Activated CD4-positive, alpha-beta T cell treated with anti-CD3 and anti-CD28 coated beads for 1 hour (primary cell): ENCODE measurements at regions not wholly inside any gene's neighbourhood (a gene's known extent, or its start where the extent isn't known, plus 50 kb on each side); places are given as distances from the start of the nearest gene placed in this dataset.
"Not testable (repeated sequence)": the region's sequence is repeated elsewhere in the genome, so short reads cannot be mapped to it uniquely, and the experiment has no call there.

Experiments
- DNase-seq: peaks from one replicate; pipeline ENCODE4 v3.0.0-alpha.2; 2020

DNA sequence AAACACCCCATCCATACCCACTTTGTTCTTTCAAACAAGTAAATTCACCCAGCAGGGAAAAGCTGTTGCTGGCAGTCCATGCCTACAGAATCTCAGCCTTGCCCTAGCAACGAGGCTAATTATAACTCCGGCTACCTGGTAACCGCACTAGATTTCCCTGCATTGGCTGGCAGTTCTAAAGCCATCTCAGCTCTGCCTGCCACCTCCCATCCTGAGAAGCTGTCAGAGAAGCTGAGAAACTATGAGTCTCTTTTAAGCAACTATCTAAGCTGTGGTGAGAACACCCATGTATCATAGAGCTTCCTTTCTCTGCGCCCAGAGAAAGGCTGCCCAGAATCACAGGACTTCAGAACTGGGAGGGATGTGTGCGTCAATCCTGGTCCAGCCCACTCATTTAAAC, 126.5 kb upstream of the NBPF9 start:
- DNase-seq = not testable (repeated sequence)

DNA sequence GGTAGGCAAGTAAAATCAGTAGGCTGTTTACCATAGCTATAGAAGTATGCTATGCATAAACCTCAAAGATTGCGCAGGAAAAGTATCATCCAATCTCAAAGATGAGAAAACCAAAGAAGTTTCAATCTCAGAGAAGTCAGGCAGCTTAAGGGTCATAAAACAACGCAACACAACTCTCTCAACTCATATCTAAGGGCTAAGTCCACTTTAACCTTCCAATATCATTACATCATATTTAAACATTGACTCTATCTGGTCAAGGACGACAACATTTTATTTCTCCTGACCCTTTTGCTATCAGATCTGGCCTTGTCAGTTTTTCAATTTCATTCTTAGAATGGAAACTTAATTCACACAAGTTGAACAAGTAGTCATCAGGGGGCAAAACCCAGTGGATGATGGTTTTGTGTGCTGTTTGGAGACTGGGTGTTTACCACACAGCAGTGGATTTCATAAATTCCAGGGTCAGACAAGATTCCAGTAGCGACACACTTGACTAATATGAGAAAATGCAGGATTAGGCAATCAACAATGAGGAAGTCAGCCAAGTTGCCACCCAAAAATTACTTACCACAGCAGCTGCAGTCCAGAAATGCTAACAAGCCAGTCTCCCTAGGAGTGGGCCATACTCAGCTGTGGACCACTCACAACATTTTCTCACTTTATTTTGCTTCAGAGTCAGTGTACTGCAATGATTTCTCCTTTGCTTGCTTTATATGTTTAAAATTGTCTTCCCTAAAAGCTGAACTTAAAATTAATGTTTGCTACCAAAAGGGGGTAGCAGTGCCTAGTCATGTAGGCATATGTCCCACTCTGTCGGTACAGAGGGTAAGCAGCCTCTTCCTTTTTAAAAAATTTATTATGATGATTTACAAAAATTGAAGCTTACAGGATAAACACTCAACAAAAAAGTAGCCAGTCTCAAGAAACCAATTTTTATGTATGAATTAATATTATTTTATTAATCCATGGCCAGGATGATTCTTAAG, 131.9 kb upstream of the NBPF9 start:
- not testable (repeated sequence) for DNase-seq

DNA sequence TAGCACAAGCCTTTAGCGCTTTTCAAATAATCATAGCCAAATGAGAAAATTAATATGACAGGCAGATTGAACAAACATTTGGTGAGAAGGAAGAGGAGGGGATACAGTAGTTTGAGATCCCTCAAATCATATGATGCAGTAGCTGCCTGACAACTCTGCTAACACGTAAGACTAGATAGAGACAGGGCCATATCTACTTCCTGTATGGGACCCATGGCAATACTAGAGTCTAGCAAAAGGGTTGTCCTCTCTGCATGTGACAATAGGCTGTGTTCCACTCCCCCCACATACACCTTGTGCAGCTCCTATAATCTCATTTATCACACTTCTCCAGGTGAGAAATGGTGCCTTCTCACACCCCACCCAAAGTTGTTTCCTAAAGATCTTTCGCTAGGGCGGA, 134.2 kb upstream of the NBPF9 start:
- DNase-seq = not testable (repeated sequence)

DNA sequence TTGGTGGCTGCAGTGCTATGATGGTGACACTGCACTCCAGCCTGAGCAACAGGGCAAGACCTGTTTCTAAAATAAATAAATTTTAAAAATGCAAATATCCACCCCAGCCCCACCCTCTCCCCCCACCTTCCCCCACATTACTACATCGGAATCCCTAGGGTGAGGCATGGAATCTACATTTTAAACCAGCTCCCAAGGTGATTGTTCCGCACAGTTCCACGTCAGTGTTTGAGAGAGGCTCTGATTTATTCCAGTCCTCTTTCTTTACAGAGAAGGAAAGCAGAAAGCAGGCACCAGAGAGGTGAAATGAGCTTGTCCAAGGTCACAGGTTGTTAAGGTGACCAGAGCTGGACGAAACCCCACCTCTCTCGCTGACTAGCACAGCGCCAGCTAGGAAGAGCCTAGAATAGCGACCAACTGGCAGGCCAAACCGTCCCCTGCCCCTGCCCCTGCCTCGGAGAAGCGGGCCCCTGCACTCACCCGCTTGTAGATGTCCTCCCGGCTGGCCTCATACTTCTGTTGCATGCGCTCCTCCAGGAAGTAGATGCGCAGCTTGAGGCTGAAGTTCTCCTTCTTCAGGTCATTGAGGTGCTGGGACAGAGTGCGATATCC, 136.7 kb upstream of the NBPF9 start:
- not testable (repeated sequence) for DNase-seq

DNA sequence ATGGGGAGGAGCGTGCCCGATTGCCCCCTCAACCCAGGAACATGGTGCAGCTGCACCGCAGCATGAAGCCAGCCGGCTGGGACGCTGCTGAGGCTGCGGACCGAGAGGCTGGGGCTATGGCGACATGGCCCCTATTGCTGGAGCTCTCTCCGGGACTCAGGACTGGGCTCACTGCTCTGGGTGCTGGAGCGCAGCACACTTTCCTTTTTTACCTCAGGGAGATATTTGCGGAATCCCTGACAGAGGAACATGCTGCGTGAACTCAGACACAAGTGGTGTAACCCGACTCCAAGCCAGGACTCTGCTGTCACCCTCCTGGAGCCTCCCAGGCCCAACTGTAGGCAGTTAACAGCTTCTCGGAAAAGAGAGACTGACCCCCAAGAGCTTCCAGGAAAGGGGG, 137.2 kb upstream of the NBPF9 start:
- DNase-seq = not testable (repeated sequence)

DNA sequence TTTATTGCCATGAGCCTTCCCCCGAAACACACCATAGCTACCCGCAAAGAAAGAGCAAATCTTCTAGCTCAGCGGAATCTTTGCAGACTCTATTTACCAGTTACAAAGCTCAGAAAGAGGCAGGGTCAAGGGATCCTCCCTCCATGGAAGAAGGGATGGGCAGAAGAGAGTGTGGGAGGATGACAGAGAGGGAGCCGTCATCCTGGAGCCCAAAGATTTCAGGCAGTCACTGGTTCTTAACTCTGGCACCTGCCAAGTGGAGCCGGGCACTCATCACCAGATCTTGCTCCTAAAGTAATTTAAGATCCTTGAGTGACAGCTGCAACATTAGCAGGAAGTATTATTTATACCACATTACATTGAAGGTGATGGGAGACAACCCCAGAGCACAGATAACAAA, 137.9 kb upstream of the NBPF9 start:
- not testable (repeated sequence) for DNase-seq

DNA sequence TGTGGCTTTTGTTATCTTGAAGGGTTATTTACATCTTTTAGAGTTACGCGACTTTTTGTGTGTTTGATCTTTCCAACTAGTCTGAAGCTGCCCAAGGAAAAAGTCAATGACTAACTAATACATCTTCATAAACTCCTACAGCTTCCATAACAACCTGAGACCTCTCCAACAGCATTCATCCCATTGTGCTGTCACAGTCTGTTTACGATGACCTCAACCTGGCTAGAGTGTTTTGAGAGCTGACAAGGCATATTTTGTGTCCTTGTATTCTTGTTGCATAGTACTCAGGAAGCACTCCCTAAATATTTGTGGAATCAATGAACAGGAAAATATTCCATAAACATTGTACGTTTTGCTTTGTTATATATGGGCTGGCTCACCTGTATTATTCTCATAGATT, 140.2 kb upstream of the NBPF9 start:
- not testable (repeated sequence) for DNase-seq

DNA sequence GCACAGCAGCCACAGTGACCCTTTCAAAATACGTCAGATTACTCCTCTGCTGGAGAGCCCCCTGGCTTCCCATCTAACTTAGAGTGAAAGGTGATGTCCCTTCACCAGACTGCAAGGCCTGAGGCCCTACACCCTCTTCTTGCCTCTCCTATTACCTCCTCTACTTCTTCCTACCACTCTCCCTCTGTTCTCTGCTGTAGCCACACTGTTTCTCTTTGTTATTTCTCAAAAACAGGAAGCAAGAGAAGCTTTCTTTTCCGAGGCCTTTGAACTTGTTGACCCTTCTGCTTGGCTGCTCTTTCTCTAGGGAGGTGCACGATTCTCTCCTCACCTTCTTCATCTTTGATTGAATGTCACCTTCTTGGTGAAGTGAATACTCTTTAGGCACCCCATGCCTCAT, 141.3 kb upstream of the NBPF9 start:
- DNase-seq = not testable (repeated sequence)

DNA sequence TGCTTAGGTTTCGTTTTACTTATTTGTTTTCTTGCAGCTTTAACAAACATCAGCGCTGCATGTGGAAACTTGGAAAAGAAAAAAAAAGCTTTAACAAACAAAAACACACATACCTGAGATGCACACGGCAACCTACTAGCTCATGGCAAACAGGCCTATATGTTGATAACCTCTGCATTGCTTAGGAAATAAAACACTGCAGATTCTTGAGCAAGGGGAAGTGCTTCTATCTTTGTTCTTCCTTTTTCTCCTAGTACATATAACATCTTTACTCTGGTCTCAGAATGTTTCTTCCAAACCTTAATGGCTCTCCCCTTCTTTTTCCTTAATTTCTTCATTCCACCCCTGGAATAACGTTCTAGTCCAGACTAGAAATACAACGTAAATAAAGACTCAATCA, 142.9 kb upstream of the NBPF9 start:
- not testable (repeated sequence) for DNase-seq

DNA sequence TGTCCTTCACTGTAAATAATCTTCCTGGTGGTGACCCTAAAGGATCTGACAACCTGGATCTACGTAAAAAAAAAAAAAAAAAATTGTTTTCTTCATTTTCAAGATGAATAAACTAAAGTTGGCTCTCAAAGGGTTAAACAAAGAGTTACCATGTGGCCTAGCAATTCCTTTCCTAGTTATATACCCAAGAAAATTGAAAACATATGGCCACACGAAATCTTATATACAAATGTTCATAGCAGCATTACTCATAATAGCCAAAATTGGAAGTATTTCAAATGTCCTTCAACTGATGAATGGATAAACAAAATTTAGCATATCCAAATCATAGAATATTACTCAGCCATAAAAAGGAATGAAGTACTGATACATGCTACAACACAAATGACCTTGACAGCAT, 145.3 kb upstream of the NBPF9 start:
- DNase-seq = not testable (repeated sequence)

DNA sequence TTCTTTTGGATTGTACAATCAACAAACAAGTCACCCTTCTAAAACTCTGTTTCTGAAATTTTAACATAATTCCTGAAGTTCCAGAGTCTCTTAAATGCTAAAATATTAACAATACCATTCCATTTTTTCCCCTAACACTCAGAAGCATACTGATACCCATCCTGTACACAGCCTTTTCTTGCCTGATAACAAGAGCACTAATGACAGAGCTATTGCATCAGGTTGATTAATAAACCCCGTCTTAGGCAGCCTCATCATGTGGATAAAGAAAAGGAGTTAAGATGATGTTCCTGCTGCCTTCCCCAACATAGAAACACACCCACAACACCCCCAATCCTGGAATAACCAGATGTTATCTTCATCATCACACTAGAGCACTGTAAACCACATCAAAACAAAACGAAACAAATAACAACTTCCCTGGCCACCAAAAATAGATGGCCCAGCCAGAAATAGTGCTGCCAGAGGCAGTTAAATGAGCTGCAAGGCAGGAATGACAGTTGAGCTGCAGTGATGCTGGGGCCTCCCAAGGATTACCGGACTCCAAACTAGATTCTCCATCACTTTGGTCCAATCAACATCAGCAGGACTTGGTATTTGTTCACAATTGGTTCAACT, 146.6 kb upstream of the NBPF9 start:
- not testable (repeated sequence) for DNase-seq

DNA sequence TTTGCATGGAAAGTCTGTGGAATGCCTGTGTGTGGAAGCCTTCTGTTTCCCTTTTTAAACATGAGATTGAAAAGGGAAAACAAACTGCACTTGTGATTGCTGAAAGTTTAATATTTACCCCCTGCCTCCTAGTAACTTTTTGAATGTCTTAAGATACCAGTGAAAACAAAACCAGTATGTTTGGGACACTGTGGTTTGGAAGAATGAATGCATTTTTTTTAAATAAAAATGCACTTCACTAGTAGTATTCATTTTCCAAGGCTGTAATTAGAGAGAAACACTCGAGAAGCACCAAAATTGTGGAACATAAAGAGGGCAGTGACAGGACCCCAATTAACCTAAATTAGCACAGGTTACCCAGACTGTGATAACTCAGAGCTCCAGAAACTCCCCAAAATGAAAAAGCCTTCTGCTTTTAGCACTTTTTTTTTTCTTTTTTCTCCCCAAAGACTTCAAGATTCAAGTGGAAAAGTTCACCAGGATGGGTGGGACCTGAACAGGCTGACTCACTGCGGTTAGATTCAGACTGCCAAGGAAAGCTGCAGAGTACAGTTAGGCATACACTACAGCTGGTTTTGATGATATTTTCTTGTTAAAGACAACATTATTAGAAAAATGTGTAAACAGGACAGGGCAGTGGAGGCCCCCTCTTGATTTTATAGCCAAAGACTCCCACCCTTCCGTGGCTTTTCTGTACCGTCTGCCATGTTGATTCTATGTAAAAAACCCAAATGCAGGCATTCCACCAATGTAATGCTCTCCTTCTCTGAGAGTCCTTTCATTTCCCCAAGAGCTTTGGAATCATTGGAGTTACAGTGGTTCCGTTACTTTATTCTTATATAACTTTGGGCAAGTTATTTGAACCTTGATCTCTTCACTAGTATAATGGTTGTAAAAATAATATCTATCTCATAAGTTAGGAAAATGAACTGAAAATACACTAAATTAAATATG, 151.8 kb upstream of the NBPF9 start:
- DNase-seq = not testable (repeated sequence)

DNA sequence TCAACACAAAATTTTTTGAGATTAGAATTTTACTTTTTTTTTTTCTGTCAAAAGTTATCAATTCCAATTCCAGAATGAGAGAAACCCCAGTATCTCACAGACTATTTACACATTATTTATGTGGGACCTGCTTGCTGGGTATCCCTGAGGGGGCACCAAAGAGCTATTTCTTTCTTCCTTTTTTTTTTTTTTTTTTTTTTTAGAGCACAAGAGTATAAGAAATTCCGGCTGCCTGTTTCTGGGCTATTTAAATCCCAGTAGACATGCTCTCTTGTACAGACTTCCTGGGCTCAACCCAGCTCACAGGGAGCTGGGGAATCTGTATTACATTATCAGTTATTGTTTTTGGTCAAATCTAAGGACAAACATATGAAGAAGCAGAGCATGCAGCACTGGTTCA, 156.9 kb upstream of the NBPF9 start:
- DNase-seq = not testable (repeated sequence)

DNA sequence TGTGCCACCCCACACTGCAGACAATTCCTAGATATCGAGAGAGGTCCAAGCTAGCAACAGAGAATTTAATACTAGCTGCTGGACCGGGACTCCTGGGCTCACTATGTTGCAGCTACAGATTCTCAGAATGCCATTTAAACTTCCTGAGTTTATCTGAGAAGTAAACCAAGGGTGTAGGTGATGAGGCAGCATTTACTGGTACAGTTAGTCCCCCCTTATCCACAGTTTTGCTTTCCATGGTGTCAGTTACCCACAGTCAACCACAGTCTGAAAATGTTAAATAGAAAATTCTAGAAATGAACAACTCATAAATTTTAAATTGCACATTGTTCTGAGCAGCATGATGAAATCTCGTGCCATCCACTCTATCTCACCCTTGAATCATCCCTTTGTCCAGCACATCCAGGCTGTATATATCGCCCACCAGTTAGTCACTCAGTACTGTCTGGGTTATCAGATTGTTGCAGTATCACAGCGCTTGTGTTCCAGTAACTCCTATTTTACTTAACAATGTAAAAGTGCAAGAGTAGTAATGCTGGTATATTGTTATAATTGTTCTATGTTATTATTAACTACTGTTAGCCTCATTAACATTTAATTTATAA, 157.5 kb upstream of the NBPF9 start:
- not testable (repeated sequence) for DNase-seq

DNA sequence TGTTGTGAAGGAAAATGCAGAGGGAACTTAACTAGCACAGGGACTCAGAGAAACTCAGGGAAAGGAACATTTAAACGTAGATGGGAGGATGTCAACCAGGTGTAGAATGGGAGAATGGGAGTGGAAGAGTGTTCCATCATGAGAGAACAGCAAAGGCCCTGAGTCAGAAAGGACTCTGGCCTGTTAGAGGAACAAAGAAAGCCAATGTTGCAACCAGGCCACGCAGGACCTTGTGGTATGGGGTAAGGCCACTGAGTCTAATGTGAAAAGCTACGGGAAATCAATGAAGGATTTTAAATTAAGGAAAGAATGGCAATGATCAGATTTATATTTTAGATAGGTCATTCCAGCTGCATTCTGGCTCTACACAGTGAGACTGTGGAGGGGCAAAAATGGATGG, 163.9 kb upstream of the NBPF9 start:
- not testable (repeated sequence) for DNase-seq

DNA sequence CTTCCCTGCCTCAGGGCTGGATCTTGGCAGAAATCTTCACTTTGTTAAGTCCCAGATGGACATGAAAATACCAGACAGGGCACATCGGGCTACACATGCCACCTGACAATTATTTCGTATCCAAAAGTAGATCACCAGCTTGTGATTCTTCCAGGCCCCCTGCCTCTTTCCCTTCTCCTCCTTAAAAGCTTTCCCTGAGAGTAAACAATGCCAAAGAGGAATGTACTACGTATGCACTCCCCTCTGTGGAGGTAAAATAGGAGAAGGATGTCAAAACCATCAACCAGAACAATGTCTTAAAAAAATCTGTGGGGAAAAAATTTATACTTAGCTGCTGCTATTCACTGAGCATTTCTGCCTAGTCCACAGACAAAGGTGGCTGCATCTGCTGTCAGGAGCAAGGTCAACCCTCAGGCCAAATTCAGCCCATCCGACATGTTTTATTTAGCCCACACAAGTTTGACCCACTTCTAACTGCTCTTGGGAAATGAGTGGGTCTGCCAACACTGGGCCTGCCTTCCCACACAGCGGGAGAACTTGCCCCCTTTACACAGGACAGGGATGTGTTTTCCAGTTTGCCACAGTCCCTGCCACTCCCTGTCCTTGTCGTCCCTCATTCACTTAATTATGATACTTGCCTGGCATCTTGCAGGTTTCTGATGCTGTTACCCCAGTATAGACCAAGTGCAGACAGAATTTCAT, 165.8 kb upstream of the NBPF9 start:
- not testable (repeated sequence) for DNase-seq

DNA sequence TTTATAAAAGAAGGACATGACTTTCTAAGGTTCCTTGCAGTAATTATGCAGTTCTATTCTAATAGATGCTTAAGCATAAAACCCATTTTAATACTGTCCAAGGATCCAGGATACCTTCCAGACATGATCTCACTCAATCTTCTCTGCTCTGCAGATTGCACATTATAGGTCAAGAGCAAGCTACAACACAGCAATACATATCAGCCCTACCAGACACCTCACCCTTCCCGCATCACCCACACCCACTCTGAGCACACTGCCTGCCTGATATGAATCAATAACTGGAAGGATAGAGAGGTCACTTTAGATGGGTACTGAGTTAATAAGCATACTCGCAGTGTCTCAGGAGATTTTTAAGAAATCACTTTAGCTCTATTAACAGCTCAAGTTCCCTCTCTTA, 166.5 kb upstream of the NBPF9 start:
- DNase-seq = not testable (repeated sequence)

DNA sequence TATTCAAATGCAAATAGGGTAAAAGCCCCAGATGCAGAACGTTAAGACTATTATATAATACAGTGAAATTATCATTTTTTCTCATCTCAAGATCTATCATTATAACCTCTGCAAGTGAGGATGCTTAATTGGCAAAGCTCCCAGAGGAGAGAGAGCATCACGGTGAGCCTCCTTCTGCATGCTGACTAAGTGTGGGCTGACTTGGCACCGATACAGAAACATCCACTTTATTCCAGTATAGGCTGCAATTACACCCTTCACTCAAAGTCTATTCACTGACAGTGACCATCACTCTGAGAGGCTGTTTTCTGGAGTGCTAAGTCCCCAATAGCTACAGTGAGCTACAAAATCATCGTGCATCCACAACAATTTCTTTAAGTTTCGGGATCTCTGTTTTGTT, 171.1 kb upstream of the NBPF9 start:
- DNase-seq = not testable (repeated sequence)

DNA sequence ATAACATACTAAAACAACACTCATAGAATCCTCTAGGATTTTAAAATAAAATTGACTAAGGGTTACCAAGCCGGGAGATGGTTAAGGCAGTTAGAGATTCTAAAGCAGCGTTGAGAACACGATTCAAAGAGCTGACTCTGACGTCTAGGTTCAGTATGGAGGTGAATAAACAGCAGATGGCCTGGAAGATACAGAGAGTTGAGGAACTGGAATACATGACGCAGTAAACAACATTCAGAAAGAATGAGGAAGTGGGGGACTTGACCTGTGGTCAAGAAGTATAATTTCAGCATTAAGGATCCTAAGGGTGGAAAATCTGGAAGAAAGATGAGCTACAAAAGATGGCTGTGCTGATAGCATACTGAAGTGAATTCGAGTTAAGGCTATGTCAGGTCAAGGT, 172.5 kb upstream of the NBPF9 start:
- not testable (repeated sequence) for DNase-seq

DNA sequence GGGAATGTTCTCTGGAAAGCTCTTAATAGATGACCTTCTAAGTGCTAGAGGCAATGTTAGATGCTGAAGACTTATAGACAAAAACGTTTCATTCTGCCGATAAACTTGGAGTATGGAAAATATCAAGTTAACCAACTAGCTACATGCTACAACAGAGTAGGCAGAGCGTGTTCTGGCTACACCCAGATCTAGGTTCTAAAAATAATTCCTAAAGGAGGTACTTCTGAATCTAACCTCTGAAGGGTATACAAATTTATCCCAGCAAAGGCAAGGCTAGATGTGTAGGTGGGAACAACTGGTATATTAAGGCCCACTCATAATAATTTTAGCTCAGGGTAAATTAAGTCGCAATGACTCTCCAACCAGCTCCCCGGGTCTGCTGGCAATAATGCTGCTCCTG, 173.1 kb upstream of the NBPF9 start:
- DNase-seq = not testable (repeated sequence)

DNA sequence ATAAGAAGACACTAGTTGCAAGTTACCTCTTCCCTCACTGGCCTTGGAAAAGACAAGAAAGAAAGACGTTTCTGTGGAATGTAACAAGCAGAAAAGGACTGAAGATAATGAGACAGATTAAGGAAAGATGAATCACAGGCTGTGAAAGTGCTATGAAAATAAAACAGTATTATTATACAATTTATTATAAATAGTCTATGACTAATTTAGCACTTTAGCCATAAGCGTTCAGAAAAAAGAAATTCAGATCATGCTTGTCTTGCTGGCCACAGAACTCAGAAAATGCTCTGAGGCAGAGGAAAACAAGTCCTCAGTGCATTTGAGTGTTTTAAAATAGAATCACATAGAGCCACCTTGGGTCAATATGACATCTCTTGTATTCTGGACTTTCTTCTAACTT, 174.8 kb upstream of the NBPF9 start:
- not testable (repeated sequence) for DNase-seq
